ENCODE measurements at regions not wholly inside any gene's neighbourhood (a gene's known extent, or its start where the extent isn't known, plus 50 kb on each side); places are given as distances from the start of the nearest gene placed in this dataset.

GRCh38 chr17:33873201-33873617, 381.9 kb upstream of the CCL2 start:
- TF ChIP-seq GATA2 (IDR thresholded peaks at IDR 0.05; ENCODE audit: low read depth, low read length) (no peak), GATA3 (IDR thresholded peaks at IDR 0.05; ENCODE audit: low read depth, low read length) (no peak)
